GM12865 (cell line): ENCODE measurements at regions not wholly inside any gene's neighbourhood (a gene's known extent, or its start where the extent isn't known, plus 50 kb on each side); places are given as distances from the start of the nearest gene placed in this dataset.

Experiments used
- DNase-seq: peaks from one replicate; pipeline ENCODE4 v3.0.0; 2010; ENCODE audit warnings: low read depth
- H3K4me3 ChIP-seq: 2 replicates; pipeline ENCODE4 v1.5.1; 2011; ENCODE audit warnings: mild to moderate bottlenecking, low read depth, low read length, control low read depth
- CTCF ChIP-seq: IDR thresholded peaks from 2 replicates; pipeline ENCODE4 v1.5.1; 2011; ENCODE audit warnings: low read length, control low read depth, low read depth, inconsistent platforms; ENCODE audit not compliant: insufficient read depth; ENCODE audit errors: missing control alignments

GRCh38 chr18:40810372-40810771, 1144.7 kb upstream of the PIK3C3 start:
- DNase-seq: no peak
- no peak for TF ChIP-seq CTCF

GRCh38 chr18:40789286-40789685, 1165.7 kb upstream of the PIK3C3 start:
- no peak overlapping the region for H3K4me3 ChIP-seq
- DNase-seq: no peak
- TF ChIP-seq CTCF: no peak

More at GRCh38 chr18:40810372-40810771, 1144.7 kb upstream of the PIK3C3 start:
- no peak overlapping the region for H3K4me3 ChIP-seq

GRCh38 chr18:40782453-40783130, 1172.4 kb upstream of the PIK3C3 start:
- no peak for TF ChIP-seq CTCF
- H3K4me3 ChIP-seq: no peak overlapping the region
- DNase-seq: no peak

- no peak for DNase-seq
- TF ChIP-seq CTCF: no peak
- H3K4me3 ChIP-seq: no peak overlapping the region
Observed at GRCh38 chr18:40769786-40770185, 1185.2 kb upstream of the PIK3C3 start.

GRCh38 chr18:40760251-40760650, 1194.8 kb upstream of the PIK3C3 start:
- no peak for TF ChIP-seq CTCF
- DNase-seq: no peak

GRCh38 chr18:40754477-40754876, 1200.6 kb upstream of the PIK3C3 start:
- DNase-seq: no peak
- H3K4me3 ChIP-seq: no peak overlapping the region
- TF ChIP-seq CTCF: no peak

More at GRCh38 chr18:40760251-40760650, 1194.8 kb upstream of the PIK3C3 start:
- H3K4me3 ChIP-seq: no peak overlapping the region

- no peak for TF ChIP-seq CTCF
- no peak for DNase-seq
- no peak overlapping the region for H3K4me3 ChIP-seq
Observed at GRCh38 chr18:40752316-40752715, 1202.7 kb upstream of the PIK3C3 start.
